HEK293T (cell line): ENCODE measurements at regions not wholly inside any gene's neighbourhood (a gene's known extent, or its start where the extent isn't known, plus 50 kb on each side); places are given as distances from the start of the nearest gene placed in this dataset.

Experiments used
- CTCF ChIA-PET: fragments of 350-600 bp; formaldehyde crosslinking; extraction: SDS; loops from one replicate; lab custom pipeline; 2021; ENCODE audit warnings: antibody characterized with exemption, inconsistent platforms; lab: Yijun Ruan, JAX
- POLR2A ChIA-PET: fragments of 350-600 bp; formaldehyde crosslinking; extraction: SDS; loops from one replicate; lab custom pipeline; 2020; ENCODE audit warnings: antibody characterized with exemption, inconsistent platforms; lab: Yijun Ruan, JAX
- DNase-seq: peaks from one replicate; pipeline ENCODE4 v3.0.0; 2012; ENCODE audit warnings: mixed read lengths; ENCODE audit errors: extremely low spot score
- ARNT ChIP-seq: fragments of 450-650 bp; IDR thresholded peaks from 2 replicates; pipeline ENCODE4 v1.6.1; 2017; ENCODE audit warnings: mild to moderate bottlenecking
- BHLHE40 ChIP-seq: fragments of 450-650 bp; IDR thresholded peaks from 2 replicates; pipeline ENCODE4 v1.6.1; 2016; ENCODE audit warnings: mild to moderate bottlenecking, moderate library complexity, borderline replicate concordance
- CTBP1 ChIP-seq: fragments of 450-650 bp; IDR thresholded peaks from 2 replicates; pipeline ENCODE4 v1.6.1; 2016; ENCODE audit warnings: borderline replicate concordance
- ELF4 ChIP-seq: fragments of 450-650 bp; IDR thresholded peaks from 2 replicates; pipeline ENCODE4 v1.6.1; 2017; ENCODE audit warnings: antibody characterized with exemption
- FOXA1 ChIP-seq: fragments of 450-650 bp; IDR thresholded peaks from 2 replicates; pipeline ENCODE4 v1.6.1; 2016; ENCODE audit warnings: mild to moderate bottlenecking
- FOXK2 ChIP-seq: fragments of 450-650 bp; IDR thresholded peaks from 2 replicates; pipeline ENCODE4 v1.6.1; 2016; ENCODE audit warnings: mild to moderate bottlenecking
- FOXM1 ChIP-seq: fragments of 450-650 bp; IDR thresholded peaks from 2 replicates; pipeline ENCODE4 v1.6.1; 2017; ENCODE audit warnings: mild to moderate bottlenecking, borderline replicate concordance
- HDGF ChIP-seq: fragments of 450-650 bp; IDR thresholded peaks from 2 replicates; pipeline ENCODE4 v1.6.1; 2017; ENCODE audit warnings: antibody characterized with exemption, borderline replicate concordance
- L3MBTL2 ChIP-seq: fragments of 450-650 bp; conservative IDR thresholded peaks from 2 replicates; pipeline ENCODE4 v1.6.1; 2016; ENCODE audit warnings: mild to moderate bottlenecking
- LEF1 ChIP-seq: fragments of 450-650 bp; IDR thresholded peaks from 2 replicates; pipeline ENCODE4 v1.6.1; 2017; ENCODE audit warnings: mild to moderate bottlenecking, borderline replicate concordance
- NFRKB ChIP-seq: fragments of 450-650 bp; IDR thresholded peaks from 2 replicates; pipeline ENCODE4 v1.6.1; 2016; ENCODE audit warnings: mild to moderate bottlenecking, moderate library complexity
- SP1 ChIP-seq: fragments of 450-650 bp; IDR thresholded peaks from 2 replicates; pipeline ENCODE4 v1.6.1; 2017
- SUZ12 ChIP-seq: fragments of 450-650 bp; IDR thresholded peaks from 2 replicates; pipeline ENCODE4 v1.6.1; 2016; ENCODE audit warnings: mild to moderate bottlenecking
- TARDBP ChIP-seq: fragments of 450-650 bp; IDR thresholded peaks from 2 replicates; pipeline ENCODE4 v1.6.1; 2016
- ZNF384 ChIP-seq: fragments of 450-650 bp; IDR thresholded peaks from 2 replicates; pipeline ENCODE4 v1.6.1; 2016
- TF ChIP-seq, protein P1 (sequence below): fragments of 450-650 bp; IDR thresholded peaks from 2 replicates; pipeline ENCODE4 v1.6.1; 2016

DNA sequence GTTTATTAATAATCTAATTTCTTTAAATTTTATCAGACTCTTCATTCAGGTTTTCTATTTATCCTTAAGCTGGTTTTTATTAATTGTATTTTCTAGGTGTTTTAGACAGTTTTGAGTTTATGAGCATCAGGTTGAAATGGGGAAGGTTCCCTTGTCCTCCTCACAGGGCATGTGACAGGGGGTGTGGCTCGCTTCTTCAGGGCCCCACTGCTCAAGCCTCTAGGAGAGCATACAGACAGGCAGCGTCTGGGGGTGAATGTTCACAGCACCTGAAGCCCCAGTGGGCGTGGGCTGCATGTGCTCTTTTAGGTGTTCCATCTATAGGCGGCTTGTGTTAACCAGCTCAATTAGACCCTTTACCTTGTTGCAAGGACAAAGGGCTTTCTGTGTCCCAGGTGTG, 78.2 kb upstream of the RUFY1 start:
- POLR2A ChIA-PET = no interaction called here
- DNase-seq = no peak
- TF ChIP-seq HDGF = no peak
- TF ChIP-seq TARDBP = no peak
- TF ChIP-seq SP1 = no peak
- no peak for TF ChIP-seq FOXK2
- TF ChIP-seq LEF1 = no peak
- no peak for TF ChIP-seq CTBP1
- TF ChIP-seq FOXM1 = no peak
- TF ChIP-seq FOXA1 = no peak
- TF ChIP-seq ZNF384 = no peak
- no peak for TF ChIP-seq ELF4
- TF ChIP-seq ARNT = no peak
- TF ChIP-seq BHLHE40 = no peak
- TF ChIP-seq L3MBTL2 = no peak
- CTCF ChIA-PET = no interaction called here

DNA sequence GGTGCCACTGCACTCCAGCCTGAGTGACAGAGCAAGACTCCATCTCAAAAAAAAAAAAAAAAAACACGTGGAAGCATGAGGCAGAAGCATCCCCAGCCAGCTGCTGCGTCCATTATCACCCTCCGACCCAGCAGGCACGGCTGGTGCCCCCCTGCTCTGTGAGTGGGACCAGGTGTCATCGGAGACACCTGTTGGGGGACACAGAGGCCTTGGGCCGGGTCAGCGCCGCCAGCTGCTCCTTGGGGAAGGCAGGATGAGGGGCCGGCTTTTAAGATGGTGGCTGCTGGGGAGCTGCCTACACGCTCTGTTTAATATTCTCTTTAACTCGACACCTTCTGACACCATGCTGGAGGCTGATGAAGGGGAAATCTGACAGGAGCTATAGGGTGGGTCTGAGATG, 80.2 kb upstream of the RUFY1 start:
- TF ChIP-seq, protein P1, sequence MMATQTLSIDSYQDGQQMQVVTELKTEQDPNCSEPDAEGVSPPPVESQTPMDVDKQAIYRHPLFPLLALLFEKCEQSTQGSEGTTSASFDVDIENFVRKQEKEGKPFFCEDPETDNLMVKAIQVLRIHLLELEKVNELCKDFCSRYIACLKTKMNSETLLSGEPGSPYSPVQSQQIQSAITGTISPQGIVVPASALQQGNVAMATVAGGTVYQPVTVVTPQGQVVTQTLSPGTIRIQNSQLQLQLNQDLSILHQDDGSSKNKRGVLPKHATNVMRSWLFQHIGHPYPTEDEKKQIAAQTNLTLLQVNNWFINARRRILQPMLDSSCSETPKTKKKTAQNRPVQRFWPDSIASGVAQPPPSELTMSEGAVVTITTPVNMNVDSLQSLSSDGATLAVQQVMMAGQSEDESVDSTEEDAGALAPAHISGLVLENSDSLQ = no peak
- DNase-seq = no peak
- POLR2A ChIA-PET = no interaction called here
- CTCF ChIA-PET = no interaction called here

DNA sequence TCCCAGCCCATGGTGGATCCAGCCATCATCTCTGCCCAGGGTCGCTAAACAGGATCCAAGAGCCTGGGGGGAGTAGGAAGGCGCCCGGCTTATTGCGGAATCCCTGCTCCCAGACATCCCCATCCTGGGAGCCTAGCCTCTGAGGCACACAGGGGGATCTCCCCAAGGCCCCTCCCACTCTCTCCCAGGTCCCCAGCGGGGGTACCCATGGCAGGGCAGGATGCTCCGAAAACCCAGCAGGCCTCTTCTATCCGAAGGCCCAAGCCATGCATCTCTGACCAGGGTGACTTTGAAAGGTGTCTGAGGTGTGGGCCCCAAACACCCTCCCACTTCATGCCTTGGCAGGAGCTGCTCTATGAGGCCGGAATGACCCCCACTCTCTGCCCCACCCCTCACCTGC, 81.7 kb upstream of the RUFY1 start:
- CTCF ChIA-PET = no interaction called here
- POLR2A ChIA-PET = no interaction called here
- DNase-seq = no peak
- TF ChIP-seq SUZ12 (no peak), ZNF384 (no peak), CTBP1 (no peak), SP1 (no peak)

DNA sequence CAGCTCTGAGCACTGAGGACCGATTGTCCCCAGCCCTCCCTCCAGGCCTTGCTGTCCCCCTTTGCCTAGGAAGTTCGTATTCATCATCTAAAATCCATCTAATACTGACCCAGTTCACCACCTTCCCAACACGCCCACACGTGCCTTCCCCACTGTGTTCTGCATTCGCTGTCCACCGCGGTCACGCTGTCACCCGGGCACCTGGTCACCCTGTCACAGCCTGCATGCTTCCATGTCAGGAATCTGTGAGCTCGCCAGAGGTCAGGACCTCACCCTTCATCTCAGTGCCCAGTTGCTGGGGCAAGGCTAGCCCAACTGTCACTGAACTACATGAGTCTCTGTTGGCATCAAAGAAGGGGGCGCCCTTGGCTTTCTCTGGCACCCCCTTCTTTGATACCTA, 82.9 kb upstream of the RUFY1 start:
- POLR2A ChIA-PET = no interaction called here
- TF ChIP-seq HDGF (no peak), TARDBP (no peak), CTBP1 (no peak)
- CTCF ChIA-PET = no interaction called here
- no peak for DNase-seq

DNA sequence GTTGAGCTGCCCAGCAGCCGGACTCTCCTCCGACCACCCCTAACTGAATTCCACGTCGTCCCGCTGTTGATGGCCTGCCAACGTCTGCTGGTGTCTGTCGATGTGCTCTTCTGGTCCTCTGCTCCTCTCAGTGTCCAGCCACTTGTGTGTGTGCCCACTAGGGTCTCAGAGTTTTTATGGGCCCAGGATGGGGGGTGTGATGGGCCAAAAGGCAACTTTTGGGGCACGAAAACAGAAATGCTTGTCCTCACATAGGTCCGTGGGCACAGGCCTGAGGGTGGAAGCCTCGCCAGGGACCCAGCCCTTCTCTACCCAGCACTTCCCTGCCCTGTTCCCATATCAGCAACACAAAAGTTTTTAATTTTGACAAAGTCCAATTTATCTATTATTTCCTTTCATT, 85.7 kb upstream of the RUFY1 start:
- ChIA-PET POLR2A (no interaction called here), CTCF (no interaction called here)
- no peak for TF ChIP-seq FOXA1
- no peak for TF ChIP-seq BHLHE40
- TF ChIP-seq NFRKB = no peak
- DNase-seq = no peak

DNA sequence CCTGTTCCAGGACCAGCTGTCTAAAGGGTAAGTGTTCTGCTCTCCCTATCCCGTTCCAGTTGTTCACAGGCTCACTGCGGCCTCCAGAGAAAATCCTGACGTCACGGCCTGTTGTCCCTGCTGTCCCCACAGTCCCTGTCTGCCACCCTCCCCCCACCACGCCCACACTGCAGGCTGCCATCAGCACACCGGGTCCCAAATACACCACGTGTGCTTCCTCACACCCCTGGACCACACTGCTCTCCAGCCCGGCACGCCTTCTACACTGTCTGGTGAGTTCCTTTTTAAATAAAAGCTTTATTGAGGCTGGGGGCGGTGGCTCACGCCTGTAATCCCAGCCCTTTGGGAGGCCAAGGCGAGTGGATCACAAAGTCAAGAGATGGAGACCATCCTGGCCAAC, 88.3 kb upstream of the RUFY1 start:
- ChIA-PET CTCF (no interaction called here), POLR2A (no interaction called here)
- no peak for DNase-seq

DNA sequence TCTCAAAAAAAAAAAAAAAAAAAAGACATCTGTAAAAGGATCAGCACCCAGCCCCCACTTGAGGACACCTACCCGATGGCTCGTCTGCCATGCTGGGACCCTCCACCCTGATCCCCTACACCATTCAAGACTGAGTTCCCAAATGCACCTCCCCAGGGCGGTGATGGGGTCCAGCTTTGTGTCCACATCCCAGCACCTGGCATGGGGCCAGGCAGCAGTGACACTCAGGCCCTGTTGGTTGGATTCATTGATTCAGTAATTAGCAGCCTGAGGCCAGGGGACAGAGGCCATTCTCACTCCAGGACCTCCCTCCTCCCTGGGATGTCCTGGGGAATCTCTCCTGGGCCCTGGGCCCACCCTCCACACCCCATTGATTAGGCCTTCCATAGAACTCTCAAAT, 88.8 kb upstream of the RUFY1 start:
- TF ChIP-seq SP1 = no peak
- no peak for TF ChIP-seq FOXK2
- no peak for TF ChIP-seq LEF1
- no peak for TF ChIP-seq SUZ12
- no peak for TF ChIP-seq ARNT
- no peak for TF ChIP-seq TARDBP
- no peak for TF ChIP-seq ELF4
- no peak for TF ChIP-seq L3MBTL2
- no peak for TF ChIP-seq ZNF384
- no peak for TF ChIP-seq HDGF
- no peak for TF ChIP-seq NFRKB
- no peak for TF ChIP-seq BHLHE40
- no peak for TF ChIP-seq CTBP1
- TF ChIP-seq FOXM1 = no peak
- no peak for TF ChIP-seq FOXA1
- TF ChIP-seq, protein P1 = no peak
- no peak for DNase-seq
- ChIA-PET CTCF (no interaction called here), POLR2A (no interaction called here)

More for the DNA sequence above, 88.3 kb upstream of the RUFY1 start:
- TF ChIP-seq ELF4 (no peak), FOXK2 (no peak), BHLHE40 (no peak), NFRKB (no peak), LEF1 (no peak), FOXA1 (no peak), ARNT (no peak), FOXM1 (no peak), TARDBP (no peak), SP1 (no peak), SUZ12 (no peak), ZNF384 (no peak)
- TF ChIP-seq, protein P1 = no peak
